Stimulated activated CD4-positive, alpha-beta T cell treated with anti-CD3 and anti-CD28 coated beads, Interleukin-12 subunit alpha, Interleukin-12 subunit beta, amount 100 ng/mL, for 4 hours (primary cell): ENCODE measurements at regions not wholly inside any gene's neighbourhood (a gene's known extent, or its start where the extent isn't known, plus 50 kb on each side); places are given as distances from the start of the nearest gene placed in this dataset.
"Not testable (repeated sequence)": the region's sequence is repeated elsewhere in the genome, so short reads cannot be mapped to it uniquely, and the experiment has no call there.

Experiments
- DNase-seq: peaks from one replicate; pipeline ENCODE4 v3.0.0-alpha.2; 2020

GRCh38 chr6:150775415-150776203 lies 89.9 kb upstream of the MTHFD1L start:
- no peak for DNase-seq

- no peak for DNase-seq
Observed at GRCh38 chr6:150777736-150778135, 87.8 kb upstream of the MTHFD1L start.

- no peak for DNase-seq
Observed at GRCh38 chr6:150783813-150784212, 81.7 kb upstream of the MTHFD1L start.

- no peak for DNase-seq
Observed at GRCh38 chr6:150787429-150787828, 78.1 kb upstream of the MTHFD1L start.

GRCh38 chr6:150788089-150788488 lies 77.4 kb upstream of the MTHFD1L start:
- DNase-seq = no peak

GRCh38 chr6:150789906-150790305 lies 75.6 kb upstream of the MTHFD1L start:
- not testable (repeated sequence) for DNase-seq

GRCh38 chr6:150791717-150792116 lies 73.8 kb upstream of the MTHFD1L start:
- DNase-seq = no peak

GRCh38 chr6:150797949-150798348 lies 67.6 kb upstream of the MTHFD1L start:
- DNase-seq = no peak

- no peak for DNase-seq
Observed at GRCh38 chr6:150799276-150799805, 66.2 kb upstream of the MTHFD1L start.

- DNase-seq = no peak
Observed at GRCh38 chr6:150800674-150801314, 64.7 kb upstream of the MTHFD1L start.

GRCh38 chr6:150806790-150807189 lies 58.7 kb upstream of the MTHFD1L start:
- no peak for DNase-seq

GRCh38 chr6:150813319-150813992 lies 52.0 kb upstream of the MTHFD1L start:
- peak; percentile 17 for DNase-seq

- DNase-seq = no peak
Observed at GRCh38 chr6:150813993-150814359, 51.5 kb upstream of the MTHFD1L start.
